ENCODE measurements at regions not wholly inside any gene's neighbourhood (a gene's known extent, or its start where the extent isn't known, plus 50 kb on each side); places are given as distances from the start of the nearest gene placed in this dataset.
A peak's percentile ranks its signal among the peaks of the same experiment; 100 is the strongest.

- intact Hi-C loops (cut with DNase I; ENCODE audit: low total_unique reads) = no loop called here
- no peak overlapping the region for H3K4me3 ChIP-seq
- peak overlapping the region in 2 of 5 donors; percentile 15 to 30 for H3K27ac ChIP-seq
- no peak for DNase-seq
- H3K36me3 ChIP-seq = no peaks in the 10 kb centered on the region
- no peaks in the 10 kb centered on the region for H3K9me3 ChIP-seq
- 78 to 86% (median 84%) methylated on average over 7 of the region's 7 CpGs for WGBS, 5 donors
- peaks cover 0 to 23% (median 11%) of the 10 kb centered on the region in 4 donors for H3K4me1 ChIP-seq
- H3K27me3 ChIP-seq = no peaks in the 10 kb centered on the region
- TF ChIP-seq POLR2A (IDR thresholded peaks at IDR 0.05) = no peak
- no peak for TF ChIP-seq EP300 (IDR thresholded peaks at IDR 0.05)
- TF ChIP-seq POLR2AphosphoS5 (IDR thresholded peaks at IDR 0.05) = no peak
- no peak for TF ChIP-seq CTCF (IDR thresholded peaks at IDR 0.05)
These were observed 145.6 kb upstream of the MYOCD start for GRCh38 chr17:12519956-12520594.

GRCh38 chr17:12521416-12521815 lies 144.3 kb upstream of the MYOCD start:
- intact Hi-C loops (cut with DNase I; ENCODE audit: low total_unique reads) = no loop called here
- no peaks in the 10 kb centered on the region for H3K9me3 ChIP-seq
- TF ChIP-seq POLR2A (IDR thresholded peaks at IDR 0.05) (no peak), EP300 (IDR thresholded peaks at IDR 0.05) (no peak), CTCF (IDR thresholded peaks at IDR 0.05) (no peak), POLR2AphosphoS5 (IDR thresholded peaks at IDR 0.05) (no peak)
- no peaks in the 10 kb centered on the region for H3K36me3 ChIP-seq
- H3K27ac ChIP-seq = peak overlapping the region in 2 of 5 donors; percentile 22 to 52
- peaks cover 0 to 23% (median 11%) of the 10 kb centered on the region in 4 donors for H3K4me1 ChIP-seq
- H3K4me3 ChIP-seq = no peak overlapping the region
- no peak for DNase-seq
- no peaks in the 10 kb centered on the region for H3K27me3 ChIP-seq
- WGBS, 5 donors = 68 to 80% (median 73%) methylated on average over 7 of the region's 7 CpGs

DNA sequence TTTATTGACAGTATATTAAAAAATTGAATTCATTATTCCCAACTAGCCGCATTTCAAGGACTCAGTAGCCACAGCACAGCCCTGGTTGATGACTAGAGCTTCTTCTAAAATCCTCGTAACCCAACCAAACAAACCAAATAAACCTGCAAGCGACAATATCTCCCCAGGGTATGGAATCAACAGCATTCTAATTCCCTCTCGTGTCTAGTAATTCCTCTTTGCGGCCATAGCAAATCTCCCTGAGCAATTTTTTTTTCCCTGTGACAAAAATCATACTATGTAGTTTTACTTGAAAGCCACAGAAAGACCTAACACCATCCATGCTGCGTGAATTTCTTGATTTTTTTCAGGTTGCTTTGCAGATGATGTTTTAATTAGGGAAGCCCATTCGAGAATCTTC lies 143.4 kb upstream of the MYOCD start:
- Histone ChIP-seq H3K27me3 (no peaks in the 10 kb centered on the region), H3K4me3 (no peak overlapping the region), H3K4me1 (peaks cover 0 to 23% (median 11%) of the 10 kb centered on the region in 4 donors), H3K27ac (peak overlapping the region in 1 of 5 donors; percentile 17), H3K9me3 (no peaks in the 10 kb centered on the region), H3K36me3 (no peaks in the 10 kb centered on the region)
- WGBS, 5 donors = 75 to 82% (median 77%) methylated on average over 7 of the region's 7 CpGs
- no peak for DNase-seq
- TF ChIP-seq POLR2A (IDR thresholded peaks at IDR 0.05) (no peak), POLR2AphosphoS5 (IDR thresholded peaks at IDR 0.05) (no peak), EP300 (IDR thresholded peaks at IDR 0.05) (no peak), CTCF (IDR thresholded peaks at IDR 0.05) (no peak)
- intact Hi-C loops (cut with DNase I; ENCODE audit: low total_unique reads) = no loop called here

GRCh38 chr17:12522743-12523183 lies 142.9 kb upstream of the MYOCD start:
- DNase-seq = peak; percentile 49 to 67
- Histone ChIP-seq H3K9me3 (no peaks in the 10 kb centered on the region), H3K27ac (peak overlapping the region in 2 of 5 donors; percentile 17 to 40), H3K27me3 (no peaks in the 10 kb centered on the region), H3K36me3 (no peaks in the 10 kb centered on the region), H3K4me3 (no peak overlapping the region), H3K4me1 (peaks cover 0 to 23% (median 11%) of the 10 kb centered on the region in 4 donors)
- intact Hi-C loops (cut with DNase I; ENCODE audit: low total_unique reads) = no loop called here
- TF ChIP-seq POLR2AphosphoS5 (IDR thresholded peaks at IDR 0.05) = no peak
- no peak for TF ChIP-seq EP300 (IDR thresholded peaks at IDR 0.05)
- no peak for TF ChIP-seq CTCF (IDR thresholded peaks at IDR 0.05)
- TF ChIP-seq POLR2A (IDR thresholded peaks at IDR 0.05) = no peak
- WGBS, 5 donors = 7 to 9% (median 8%) methylated on average over 6 of the region's 6 CpGs
